GM19452 (cell line): ENCODE measurements at regions not wholly inside any gene's neighbourhood (a gene's known extent, or its start where the extent isn't known, plus 50 kb on each side); places are given as distances from the start of the nearest gene placed in this dataset.

Experiments used
- ATAC-seq: cut with Tn5 transposase; IDR thresholded peaks from one replicate; pipeline ENCODE4 v1.9.1; 2021; ENCODE audit not compliant: unreplicated experiment

DNA sequence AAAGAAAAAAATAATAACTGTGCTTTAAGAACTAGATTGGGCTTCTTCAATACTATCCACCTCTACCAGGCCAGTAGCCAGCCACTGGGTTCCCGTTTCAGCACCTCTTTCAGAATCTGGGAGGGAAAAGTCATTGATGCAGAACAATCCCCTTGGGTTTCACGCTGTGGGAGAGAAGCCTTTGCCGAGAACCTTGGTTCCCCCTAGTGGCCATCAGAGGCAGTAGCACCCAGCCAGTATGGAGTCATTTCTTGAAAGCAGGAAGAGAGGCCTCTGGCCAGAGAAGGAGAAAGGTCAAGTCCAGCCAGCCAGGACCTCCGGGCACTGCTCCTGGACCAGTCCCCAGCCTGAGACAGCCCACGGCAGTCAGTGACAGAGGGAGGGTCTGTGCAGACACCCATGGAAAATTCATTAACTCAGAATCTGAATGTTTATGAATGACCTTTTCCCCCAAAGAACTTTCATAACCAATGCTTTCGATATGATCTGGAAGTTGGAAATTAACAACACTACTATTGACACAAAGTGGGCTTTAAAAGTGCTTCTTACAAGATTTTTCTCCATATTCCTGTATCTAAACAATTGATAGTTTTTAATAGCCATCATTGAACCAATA, 51.2 kb upstream of the CDH5 start:
- peak; percentile 81 for ATAC-seq

DNA sequence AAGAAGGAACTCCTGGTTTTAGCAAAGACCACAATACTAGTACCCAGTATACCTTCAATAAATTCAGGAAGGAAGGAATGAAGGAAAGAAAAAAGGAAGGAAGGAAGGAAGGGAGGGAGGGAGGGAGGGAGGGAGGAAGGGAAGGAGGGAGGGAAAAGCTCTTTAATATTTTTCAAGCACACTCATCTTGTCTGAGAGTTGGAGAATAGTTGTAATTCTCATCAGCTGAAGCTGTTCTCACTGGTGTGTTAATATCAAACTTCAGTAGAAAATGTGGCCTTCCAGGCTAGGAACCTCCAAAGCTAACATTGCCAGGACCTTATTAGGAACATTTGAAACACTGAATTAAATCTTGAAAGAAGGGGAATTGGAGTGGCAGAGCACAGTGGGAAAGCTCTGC, 55.2 kb upstream of the CDH5 start:
- ATAC-seq: no peak

DNA sequence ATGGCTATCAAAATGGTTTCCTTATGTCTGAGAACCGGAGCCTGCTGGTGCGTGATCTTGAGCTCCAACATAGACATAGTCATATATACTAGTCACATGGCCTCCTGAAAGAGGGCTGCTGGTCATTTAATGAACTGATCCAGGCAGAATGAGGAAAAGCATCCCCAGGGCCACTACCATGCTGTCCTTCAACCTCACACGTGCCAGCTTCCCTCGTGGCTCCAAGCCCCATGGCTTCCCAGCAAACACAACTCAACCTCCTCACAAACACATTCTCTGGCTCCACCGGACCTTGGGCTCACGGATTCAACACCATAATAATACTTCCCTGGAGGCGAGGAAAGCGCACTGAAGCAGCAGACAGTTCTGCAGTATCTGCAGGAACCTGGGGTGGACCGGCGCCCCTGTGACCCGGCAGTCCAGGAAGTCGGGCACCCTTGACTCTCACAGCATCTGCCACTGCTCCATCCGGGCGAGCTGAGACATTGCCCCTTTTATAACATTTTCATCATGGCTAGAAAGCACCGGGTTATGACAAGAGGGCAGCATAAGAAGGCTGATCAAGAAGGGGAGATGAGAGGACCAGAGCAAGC, 57.2 kb upstream of the CDH5 start:
- no peak for ATAC-seq

DNA sequence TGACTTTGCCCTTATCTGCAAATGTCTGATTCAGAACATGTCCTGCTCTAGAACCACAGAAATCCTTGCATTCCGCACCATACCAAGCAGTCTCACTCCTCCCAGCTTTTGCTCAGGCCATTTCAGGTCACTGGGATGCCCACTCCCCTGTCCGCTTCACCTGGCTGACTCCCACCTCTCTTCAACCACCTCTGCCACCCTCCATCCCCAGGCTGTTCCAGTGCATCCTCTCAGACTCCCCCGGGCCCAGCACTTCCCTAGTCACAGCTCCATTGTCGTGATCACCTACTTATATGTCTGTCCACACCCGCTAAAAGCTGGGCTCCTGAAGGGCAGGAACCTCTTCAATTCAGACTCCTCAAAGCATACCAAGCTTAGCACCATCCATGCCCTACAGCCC, 58.4 kb upstream of the CDH5 start:
- no peak for ATAC-seq

DNA sequence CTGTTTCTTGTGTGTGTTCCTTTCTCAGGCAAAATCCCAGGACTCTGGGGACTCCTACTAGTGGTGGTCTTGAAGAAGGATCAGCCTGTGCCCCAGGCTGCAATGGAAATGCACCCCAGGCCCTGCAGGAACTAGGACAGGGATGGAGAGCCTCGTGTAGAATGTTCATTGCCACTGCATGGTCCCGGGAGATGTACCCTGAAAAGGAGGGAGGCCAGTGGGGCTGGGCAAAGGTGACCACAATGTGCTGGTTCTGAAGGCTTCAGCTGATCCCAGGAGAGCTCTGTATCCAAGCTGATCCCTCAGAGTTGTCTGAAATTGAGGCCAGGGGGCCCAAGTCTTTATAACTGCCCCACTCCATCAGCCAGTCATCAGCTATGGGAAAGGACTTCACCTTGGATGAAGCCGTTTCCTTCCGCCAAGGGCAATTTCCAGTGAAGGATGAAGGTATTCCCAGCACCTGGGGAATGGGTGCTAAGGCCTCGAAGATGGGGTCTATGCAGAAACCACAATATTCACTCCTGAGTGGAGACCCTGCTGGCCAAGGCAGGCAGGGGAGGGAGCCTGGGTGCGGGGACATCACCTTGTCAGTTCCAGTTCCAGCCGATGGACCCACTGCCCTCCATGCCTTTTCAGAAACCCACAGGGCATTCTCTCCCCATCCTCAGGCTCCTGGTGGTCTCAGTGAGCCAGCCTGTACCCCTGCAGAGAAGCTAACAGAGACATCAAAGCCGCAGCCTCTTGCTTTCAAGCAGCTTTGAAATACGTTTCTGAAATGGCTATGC, 59.9 kb upstream of the CDH5 start:
- no peak for ATAC-seq

DNA sequence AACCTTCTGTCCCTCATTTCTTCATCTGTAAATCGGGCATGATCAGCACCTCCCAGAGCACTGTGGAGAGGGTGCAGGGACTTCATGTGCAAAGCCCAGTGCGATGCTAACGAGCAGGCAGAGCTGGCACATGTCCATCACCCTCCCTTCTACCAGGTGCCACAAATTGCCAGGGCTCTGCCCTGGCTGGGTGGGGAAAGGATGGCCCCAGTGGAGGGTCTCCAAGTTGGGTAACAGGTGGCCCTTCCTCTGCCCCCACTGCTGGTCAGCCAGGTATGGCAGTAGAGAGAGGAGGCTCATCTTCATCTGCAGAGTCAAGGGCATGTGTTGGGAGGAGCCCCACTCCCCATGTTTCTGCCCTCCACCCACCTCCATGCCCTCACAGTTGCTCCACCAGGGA, 61.5 kb upstream of the CDH5 start:
- ATAC-seq: no peak

DNA sequence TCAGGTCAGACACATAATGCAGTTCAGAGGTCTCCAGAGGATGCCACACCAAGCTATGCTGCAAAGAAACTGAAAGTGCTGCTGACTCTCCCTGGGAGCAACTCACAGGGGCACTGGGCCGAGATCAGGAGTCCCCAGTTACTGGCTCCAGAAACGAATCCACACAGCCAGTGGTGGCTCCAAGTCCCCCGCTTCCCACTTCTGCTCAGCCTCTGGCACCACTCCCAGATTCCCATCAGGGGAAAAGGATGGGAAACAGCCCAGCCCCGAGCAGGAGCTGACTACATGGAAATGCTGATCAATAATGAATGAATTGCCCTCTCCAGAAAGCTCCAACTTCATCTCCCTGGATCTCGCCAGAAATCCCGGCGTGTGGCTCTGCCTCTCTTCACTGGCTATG, 62.3 kb upstream of the CDH5 start:
- ATAC-seq: no peak

DNA sequence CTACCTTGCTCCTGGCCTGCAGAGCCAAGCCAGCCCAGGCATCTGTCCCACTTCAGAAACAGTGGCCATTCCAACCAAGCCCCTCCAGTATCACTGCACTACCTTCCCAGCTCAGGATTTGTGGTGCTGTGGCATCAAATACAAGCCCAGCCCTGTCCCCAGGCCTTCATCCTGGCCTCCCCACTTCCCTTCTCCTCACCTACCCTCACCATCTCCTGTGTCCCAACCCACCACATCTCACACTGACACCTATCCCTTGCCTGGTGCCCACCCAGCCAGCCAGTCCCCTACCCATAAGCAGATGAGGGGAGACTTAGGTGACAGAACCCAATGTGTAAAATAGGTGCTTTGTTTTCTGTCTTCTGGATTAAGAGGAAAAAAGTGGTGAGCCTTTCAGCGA, 66.0 kb upstream of the CDH5 start:
- ATAC-seq: no peak

DNA sequence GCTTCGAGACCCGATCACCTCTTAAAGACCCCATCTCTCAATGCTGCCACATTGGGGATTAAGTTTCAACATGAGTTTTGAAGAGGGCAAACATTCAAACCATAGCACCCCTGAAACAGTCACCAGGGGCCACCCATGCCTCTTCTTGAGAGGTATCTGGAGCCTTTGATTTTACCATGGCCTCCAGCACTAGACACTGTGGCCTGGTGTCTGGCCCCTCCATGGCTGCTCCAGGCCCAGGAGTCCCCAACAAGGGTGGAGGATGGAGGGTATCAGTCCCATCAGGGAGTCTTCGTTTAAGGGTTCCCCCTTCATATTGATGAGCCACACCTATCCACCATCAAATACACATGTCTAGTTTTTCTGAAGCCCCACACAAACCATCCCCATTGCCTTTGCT, 66.5 kb upstream of the CDH5 start:
- ATAC-seq: no peak

DNA sequence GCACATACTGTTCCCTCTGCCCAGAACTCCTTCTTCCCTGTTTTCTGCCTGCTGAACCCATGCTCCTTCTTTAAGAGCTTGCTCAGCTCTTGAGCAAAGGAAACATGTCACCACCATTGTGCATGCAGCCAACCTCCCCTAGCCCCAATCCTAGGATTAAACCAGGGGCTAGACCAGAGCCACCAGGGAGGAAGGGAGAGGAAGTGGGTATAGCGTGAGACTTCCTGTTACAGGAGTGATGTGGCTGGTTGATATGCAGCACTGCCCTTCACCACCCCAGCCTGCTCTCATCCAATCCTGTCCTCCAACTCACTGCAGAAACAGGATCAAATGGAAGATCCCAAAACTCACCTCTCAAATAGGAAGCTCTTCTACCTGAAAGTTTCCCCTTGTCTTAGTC, 67.1 kb upstream of the CDH5 start:
- ATAC-seq: no peak

DNA sequence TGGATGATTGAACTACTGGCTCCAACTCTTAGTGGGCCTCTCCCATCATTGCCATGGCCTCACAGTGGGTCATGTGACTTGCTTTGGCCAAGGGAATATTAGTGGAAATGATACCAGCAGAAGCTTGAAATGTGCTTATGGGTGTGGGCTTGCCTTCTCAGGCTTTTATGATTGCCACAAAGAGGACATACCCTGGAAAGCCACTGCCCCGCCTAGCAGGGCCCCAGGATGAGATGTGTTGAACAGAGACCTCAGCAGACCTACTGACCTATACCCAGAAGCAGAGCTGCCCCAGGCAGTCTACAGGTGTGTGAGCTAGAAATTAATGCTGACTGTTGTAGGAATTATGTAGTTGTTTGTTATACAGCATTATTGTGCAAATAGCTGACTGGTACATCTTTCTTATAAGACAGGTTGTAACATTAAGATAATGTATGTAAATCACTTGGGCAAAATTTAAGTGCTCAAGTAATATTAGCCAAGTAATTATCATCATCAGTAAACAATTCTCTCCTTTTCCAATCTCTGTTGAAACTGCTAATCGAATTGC, 67.8 kb upstream of the CDH5 start:
- no peak for ATAC-seq

DNA sequence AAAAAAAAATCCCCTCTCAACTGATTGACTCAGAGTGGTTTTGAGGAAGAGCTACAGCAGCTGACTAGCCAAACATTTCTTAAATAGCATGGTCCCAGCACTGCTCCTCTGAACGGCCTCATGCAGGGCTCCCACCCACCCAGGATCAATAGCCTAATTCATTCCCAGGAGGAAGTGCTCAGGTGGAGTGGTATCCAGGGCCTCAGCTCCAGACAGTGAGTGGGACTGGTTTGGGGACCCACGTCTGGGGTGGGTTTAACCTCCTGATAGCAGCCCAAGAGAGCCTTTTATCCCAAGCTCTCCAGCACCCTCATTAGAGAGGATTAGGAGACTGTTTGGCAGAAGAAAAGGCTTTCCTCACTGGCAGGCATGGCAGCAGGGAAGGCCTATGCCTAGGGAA, 68.5 kb upstream of the CDH5 start:
- ATAC-seq: no peak

DNA sequence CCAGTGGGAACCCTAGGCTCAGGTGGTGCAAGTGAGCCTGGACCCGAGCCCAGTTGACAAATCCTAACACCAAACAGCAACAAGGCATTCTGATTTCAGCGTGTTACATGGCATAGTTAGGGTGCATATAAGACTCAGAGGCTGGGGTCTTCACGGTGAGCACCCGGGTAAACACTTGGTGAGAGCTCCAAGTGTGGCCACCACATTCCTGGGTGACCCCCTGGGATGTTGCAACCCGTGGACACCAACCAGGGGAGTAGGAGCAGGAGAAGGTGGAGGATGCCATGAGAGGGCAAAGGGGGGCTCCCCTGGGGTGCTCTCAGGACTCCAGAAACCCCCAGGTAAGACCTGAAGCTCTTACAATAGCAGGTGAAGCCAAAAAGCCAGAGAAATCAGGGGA, 69.9 kb upstream of the CDH5 start:
- ATAC-seq: no peak

DNA sequence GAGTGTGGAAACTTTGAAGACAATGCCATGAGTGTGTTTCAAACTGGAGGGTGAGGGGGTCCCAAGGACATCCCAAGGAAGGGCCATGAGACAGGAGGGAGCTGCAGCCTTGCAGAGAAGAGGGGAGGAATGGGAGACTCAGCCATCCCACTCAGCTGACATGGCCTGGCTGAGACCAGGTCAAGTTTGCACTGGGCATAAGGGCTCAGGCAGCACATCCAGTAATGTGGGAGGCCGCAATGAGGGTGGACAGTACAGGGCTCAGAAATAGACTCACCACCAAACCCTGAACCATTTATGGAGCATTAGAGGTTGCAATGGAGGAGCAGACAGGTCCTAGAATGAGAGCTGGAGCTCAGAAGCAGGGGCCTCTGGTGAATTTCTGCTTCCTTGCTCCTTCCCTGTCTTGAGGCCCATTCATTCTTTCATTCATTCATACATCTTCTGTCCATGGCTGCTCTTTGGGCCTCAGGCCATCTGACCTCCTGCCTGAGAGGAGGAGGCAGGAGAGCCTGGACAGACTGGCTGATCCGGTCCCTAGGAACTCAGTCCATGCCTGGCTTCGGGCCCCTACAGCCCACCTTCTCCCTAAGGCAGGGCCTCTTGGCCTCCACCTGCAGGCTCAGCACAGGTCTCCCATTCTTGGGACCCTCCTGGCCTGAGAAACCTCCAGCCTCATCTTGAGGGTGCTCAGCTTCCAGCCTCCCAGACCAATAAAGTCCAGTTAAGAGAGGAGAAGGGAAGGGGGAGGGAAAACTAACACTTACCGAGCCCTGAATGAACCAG, 70.5 kb upstream of the CDH5 start:
- ATAC-seq: no peak

DNA sequence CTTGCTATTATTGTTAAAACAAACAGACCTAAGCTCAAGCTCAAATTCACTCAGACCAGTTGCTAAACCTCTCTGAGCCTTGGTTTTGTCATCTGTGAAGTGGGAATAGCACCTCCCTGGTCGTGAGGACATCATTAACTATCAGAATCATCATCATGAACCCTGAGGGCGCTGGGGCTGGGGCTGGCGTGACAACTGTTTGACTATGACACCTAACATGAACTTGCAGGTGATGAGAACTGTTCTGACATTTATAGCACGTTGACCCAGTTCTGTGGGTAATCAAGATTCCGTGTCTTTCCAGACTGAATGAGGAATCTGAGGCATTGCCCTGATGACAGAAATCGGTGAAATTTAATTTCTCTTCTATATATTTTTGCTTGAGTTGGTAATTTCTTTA, 71.3 kb upstream of the CDH5 start:
- no peak for ATAC-seq

DNA sequence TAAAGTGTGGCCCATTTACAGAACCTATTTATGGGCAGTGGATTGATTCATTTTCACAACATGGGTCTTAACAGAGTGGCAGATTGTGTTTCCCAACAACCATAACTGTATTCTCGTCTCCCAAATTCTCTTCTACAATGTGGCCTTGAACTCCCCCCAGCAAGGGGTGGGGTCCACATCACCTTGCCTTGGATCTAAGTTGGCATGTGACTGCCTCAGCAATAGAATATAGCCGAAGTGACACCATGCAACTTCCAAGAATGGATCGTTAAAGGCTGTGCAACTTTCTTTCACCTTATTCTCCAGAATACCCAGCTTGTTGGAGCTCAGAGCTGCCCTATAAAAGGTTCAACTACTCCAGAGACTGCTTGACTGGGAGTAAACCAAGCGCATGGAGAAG, 72.0 kb upstream of the CDH5 start:
- no peak for ATAC-seq

DNA sequence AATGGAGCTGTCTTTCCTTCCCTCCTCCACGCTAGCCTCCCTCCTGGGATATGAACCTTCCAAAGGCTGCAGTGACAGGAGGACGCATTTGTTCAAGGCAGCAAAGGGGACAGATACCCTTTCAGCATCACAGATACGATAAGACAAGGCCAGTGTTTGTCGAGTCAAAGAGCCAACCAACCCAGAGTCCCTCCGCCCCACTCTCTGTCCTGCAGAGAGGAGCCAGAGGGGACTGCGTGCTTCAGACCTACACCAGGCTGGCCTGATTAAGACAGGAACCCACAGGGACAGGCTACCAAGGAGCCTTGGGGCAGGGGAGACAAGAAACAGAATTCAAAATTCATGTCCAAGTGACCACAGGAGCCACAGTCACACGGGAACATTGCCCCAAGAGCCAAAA, 72.6 kb upstream of the CDH5 start:
- ATAC-seq: no peak

DNA sequence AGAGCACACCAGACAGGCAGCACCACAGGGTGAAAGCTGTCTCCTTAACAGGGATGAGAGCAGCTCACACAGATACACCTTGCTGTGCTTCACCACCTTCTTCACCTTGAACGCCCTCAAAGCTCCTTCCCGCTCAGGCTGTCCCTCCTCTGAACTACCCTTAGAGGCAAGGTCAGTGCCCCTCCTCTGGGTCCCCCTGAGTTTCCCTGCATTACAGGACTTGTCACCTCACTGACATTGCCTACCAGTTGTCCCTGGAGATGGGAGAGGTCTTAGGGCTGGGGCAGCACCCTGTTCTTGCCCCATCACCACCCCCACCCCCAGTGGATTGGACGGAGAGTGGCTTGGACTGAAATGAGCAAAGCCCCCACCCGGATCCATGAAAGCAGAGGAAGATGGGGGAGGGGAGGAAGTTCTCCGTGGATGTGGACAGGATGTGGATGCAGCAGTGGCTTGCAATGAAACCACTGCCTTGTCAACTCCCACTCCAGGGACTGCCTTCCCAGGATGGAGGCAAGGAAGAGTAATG, 73.2 kb upstream of the CDH5 start:
- no peak for ATAC-seq

DNA sequence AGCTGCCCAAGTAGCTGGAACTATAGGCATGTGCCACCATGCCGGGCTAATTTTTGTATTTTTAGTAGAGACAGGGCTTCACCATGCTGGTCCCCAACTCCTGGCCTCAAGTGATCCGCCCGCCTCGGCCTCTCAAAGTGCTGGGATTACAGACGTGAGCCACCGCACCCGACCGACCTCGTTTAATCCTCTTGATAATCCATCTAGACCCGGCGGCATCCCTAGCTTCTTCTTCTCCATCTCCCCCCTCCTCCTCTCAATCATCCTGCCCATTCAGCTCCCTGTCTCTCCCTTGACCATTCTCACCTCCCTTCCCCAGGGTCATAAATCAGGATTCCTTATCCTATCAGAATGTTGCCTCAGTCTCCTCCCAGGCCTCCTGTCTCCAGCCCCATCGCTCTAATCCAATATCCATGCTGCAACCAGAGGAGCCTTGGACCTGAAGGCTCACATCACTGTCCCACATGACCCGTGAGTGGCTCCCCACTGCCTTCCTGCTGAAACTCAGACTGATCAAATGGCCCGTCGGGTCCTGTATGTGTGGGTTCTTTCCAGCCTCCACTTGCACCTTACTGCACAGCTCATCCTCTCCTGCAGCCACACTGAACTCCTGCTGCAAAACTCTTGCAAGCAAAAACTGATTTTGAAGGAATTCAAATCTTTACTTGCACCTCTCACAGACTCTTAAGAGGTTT, 74.1 kb upstream of the CDH5 start:
- ATAC-seq: no peak

DNA sequence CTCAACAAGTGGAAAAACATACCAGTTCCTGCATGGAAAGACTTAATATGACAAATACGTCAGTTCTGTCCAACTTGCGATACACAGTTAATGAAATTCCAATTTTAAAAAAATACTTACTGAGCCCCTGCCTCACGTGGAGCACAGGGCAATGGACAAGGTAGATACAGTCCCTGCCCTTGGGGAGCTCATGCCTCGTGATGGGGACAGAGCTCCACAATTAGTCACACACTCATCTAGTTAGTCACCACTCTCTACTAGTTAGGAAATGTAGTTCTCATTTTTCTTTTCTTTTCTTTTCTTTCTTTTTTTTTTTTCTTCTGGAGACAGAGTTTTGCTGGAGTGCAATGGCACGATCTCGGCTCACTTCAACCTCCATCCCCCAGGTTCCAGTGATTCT, 74.7 kb upstream of the CDH5 start:
- no peak for ATAC-seq

DNA sequence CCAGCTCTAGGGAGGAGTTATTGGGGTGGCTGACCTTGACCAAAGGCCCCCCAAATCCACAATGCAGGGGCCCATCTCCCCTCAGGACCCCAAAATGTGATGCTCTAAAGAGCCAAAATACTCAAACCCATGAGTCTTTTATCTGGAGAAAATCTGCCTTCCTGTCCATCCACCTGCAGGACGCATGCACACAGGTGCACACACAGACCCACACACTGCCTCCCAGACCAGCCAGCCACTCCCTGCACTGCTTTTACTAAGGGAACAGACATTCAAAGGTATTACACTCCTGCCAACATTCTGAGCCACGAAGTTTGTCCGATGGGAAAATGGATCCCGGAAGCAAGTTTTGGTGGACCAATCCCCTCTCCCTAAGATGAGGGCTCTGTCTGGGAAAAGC, 76.1 kb upstream of the CDH5 start:
- ATAC-seq: no peak
